EL (cell line): ENCODE measurements at regions not wholly inside any gene's neighbourhood (a gene's known extent, or its start where the extent isn't known, plus 50 kb on each side); places are given as distances from the start of the nearest gene placed in this dataset.
"Not testable (repeated sequence)": the region's sequence is repeated elsewhere in the genome, so short reads cannot be mapped to it uniquely, and the experiment has no call there.

Source experiments
- DNase-seq: peaks from one replicate; pipeline ENCODE4 v3.0.0-alpha.2; 2016

DNA sequence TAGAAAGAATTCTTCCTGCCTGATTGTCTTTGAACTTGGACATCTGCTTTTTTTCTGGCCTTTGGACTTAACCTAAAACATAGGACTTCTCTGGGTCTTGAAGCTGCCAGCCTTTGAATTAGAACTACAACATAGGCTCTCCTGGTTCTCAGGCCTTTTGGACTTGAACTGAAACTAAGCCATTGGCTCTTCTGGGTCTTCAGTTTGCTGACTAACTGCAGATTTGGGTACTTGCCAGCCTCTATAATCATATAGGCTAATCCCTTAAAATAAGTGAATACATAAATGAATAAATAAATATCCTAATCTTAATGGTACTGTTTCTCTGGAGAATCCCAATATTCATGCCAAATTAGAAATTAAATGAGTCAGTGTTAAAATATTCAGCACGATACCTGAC, 473.4 kb upstream of the PAPPA start:
- peak; percentile 25 for DNase-seq

DNA sequence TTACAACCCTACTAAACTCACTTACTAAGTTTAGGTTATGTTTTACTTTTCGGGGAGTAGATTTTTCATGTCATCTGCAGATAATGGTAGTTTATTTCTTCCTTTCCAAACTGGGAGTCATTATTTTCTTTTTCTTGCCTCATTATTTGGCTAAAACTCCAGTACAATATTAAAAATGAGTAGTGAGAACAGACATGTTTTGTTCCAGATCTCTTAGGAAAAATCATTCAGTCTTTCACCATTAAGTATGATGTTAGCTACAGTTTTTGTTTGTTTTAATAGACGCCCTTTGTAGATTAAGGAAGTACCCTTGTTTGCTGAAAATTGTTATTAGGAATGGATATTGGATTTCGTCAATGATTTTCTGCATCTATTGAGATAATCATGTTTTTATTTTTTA, 472.0 kb upstream of the PAPPA start:
- no peak for DNase-seq

GRCh38 chr9:115686069-115686468, 467.5 kb upstream of the PAPPA start:
- DNase-seq, result no peak

- DNase-seq, result no peak
Observed at GRCh38 chr9:115687356-115687755, 466.2 kb upstream of the PAPPA start.

DNA sequence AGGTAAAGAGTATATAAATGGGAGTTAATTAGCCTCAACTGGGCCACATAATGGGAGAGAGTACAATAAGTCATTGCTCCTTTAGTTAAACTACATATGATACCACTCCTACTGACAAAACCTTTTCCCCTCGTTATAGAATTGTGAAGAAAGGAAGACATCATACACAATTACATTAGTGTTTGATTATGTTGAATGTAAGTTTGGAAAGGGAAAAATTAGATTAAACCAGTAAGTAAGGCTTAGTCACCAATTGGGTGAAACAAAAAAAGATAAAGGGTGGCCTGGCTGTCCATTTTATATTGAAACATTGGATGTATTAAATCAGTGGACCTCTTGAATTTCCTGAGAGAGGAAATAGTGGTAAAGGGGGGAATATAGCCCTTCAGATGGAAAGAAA, 464.3 kb upstream of the PAPPA start:
- no peak for DNase-seq

- peak; percentile 97 for DNase-seq
Observed at GRCh38 chr9:115690786-115691496, 462.6 kb upstream of the PAPPA start.

GRCh38 chr9:115691693-115692092, 461.9 kb upstream of the PAPPA start:
- DNase-seq, result peak; percentile 84

- DNase-seq, result not testable (repeated sequence)
Observed at GRCh38 chr9:115692868-115693267, 460.7 kb upstream of the PAPPA start.

DNA sequence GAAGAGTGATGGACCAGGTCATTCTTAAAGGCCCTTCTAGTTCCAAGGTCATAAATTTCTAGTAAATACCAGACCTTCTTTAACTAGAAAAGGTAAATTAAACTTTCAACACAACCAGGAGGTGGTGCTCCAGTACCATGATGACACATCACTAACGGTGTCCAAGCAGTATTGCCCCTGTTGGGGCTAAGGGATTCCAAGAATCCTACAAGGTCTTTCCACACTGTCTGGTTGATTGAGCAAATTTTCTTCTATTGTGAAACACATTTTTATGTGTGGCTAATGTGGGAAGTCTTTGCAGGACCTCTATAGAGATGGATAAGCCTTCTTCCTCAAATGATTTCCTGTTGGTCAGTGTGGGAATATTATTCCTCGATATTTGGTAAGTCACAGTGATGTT, 459.6 kb upstream of the PAPPA start:
- peak; percentile 84 for DNase-seq

GRCh38 chr9:115694991-115695390, 458.6 kb upstream of the PAPPA start:
- DNase-seq, result no peak

DNA sequence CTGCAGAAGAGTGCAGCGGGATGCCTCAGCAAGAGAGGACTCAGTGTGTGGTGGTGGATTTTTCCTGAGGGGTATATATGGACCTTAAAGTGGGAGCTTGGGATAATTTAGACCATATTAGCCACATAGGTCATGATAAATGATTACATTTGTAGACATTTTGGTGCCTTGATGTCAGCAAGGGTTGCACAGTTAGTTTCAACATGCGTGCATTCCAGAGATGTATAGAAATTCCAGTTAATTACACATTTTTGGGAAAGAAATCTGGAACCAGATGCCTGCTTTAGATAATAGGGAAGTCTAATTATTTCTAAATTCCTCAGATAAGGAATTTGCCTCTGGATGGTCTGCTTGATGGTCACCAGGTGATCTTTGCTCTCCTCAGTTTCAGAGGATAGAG, 440.6 kb upstream of the PAPPA start:
- DNase-seq, result no peak

DNA sequence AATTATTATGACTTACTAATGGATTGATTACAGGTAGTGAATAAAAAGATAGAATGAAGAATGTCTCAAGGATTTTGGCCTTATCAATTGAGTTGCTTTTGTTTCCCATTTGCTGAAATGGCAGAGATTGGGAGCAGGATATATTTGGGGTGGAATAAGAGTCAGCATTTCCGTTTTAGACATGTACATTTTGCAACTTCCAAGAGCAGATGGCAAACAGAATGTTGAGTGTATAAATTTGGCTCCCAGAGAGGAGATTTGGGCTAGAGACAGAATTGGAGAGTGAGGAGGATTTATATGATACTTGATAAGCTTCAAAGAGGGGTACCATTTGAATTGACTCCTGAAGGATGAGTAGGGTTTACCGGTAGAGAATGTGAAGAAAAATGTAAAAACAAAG, 437.9 kb upstream of the PAPPA start:
- no peak for DNase-seq

DNA sequence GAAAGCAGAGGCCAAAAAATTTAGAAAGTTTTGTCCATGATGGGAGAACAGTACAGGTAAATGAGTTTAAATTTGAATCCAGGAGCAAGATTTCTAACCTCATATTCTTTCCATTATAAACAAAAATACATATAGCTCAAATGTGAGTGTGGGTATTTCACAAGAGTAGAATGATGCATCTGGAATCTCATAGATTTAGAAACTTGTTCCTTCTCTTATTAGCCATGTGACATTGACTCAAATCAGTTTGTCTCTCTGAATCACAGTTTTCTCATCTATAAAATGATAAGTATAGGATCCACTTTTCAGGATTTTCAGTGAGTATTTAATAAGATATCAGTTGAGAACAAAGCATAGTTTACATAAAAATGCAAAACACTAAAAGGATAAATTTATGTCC, 436.3 kb upstream of the PAPPA start:
- no peak for DNase-seq

GRCh38 chr9:115717711-115718173, 435.8 kb upstream of the PAPPA start:
- peak; percentile 83 for DNase-seq

GRCh38 chr9:115730396-115730795, 423.2 kb upstream of the PAPPA start:
- DNase-seq, result peak; percentile 67

DNA sequence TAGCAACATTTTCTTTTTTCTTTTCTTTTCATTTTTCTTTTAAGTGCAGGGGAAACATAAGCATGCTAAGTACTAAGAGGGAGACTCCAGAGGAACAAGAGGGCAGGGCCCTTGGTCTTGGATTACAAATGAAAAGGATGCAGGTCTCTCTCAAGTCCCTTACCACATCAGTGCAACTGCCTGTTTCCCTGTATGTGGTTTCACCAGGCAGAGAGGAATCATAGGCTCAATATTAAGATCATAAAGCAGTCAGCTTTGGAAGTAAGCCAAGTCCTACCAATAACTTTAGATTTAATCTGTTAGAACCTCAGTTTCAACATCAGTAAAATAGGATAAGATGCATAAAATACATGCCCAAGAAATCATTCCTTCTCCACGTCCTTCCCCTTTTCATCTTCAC, 422.7 kb upstream of the PAPPA start:
- DNase-seq, result peak; percentile 33

- DNase-seq, result peak; percentile 70
Observed at GRCh38 chr9:115733318-115734110, 420.1 kb upstream of the PAPPA start.

DNA sequence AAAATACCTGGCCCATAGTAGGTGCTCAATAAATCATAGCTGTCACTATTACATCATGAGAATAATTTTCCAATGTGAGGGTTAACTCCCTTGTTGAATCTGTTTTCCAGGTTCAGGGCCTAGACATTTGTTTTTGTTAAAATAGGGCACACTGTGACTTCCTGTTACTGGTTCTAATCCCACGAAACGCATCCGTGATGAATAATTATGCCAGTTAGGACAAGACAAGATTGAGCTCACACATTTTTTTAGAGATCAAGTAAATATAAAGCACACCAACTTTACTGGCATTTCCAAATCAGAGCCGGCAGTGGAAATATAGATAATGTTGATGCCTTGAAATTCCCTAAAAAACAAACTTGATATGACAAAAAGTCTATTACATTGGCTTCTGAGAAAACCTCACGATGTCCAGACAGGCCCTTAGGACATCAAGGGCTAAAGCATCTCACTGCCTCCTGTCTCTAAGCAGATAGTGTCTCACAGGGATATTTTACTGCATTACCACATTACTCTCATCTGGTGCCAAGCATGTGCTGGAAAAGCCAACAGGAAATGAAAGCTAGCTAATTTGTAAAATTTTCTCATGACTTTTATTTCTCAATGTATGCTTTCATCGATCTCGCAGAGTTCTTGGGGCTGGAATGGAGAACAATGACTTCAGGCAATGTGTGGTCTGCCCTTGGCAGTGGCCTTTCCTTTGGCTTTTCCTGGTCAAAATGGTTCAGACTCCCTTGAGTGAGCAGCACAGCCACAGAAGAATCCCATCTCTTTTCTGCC, 414.3 kb upstream of the PAPPA start:
- DNase-seq, result peak; percentile 24

DNA sequence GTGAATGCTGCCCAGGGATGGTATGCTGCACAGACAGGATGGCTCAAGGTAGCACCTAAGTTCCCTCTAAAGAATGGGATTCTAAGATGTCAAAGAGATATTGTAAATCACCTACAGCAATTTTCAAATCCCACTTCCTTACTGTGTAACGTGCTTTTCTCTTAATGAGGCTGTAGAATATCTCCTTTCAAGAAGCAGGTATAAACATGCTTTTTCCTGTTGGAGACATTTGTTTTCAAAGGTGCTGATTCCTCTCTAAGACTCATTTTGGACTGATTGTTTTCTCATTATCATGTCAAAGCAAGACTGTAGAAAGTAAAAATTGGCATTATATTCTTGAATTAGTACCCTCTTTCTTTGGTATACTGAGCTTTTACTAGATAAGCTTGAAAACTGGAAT, 412.6 kb upstream of the PAPPA start:
- DNase-seq, result no peak

GRCh38 chr9:115743709-115744605, 409.6 kb upstream of the PAPPA start:
- no peak for DNase-seq

- DNase-seq, result peak; percentile 17
Observed at GRCh38 chr9:115746496-115746895, 407.1 kb upstream of the PAPPA start.

DNA sequence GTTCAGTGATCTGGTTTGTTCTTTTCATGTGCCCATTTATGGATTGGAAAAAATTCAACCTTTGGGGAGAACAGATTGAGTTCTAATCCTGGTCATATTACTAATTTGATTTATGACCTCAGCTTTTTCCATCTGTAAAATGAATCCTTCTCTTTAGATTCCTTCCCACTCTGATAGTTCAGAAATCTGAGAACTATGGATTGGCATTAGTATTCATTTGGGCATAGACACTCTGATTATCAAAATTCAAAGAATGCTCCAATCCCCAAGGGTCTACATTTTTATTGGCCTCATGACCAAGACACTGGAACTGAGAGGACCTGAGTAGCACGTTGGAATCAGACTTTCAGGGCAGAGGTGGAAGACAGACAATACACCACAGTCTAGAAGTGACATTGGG, 405.9 kb upstream of the PAPPA start:
- DNase-seq, result no peak

DNA sequence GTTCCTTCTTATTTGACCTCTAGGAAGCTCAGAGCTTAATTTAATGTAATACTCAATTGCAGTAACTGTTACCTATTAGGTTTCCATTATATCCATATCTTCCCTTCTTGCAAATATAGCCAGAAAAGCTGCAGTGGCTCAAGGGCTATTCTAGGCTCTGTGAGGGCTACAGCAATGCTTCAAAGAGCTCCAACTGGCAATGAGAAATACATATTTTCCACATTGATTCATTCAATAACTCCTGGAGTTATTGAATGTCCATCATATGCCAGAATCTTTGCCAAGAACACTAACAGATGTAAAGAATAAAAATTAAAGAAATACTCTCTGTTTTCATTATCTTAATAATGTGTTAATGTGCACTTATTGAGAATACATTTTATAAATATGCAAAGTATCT, 396.9 kb upstream of the PAPPA start:
- no peak for DNase-seq
